Prostate gland (tissue), 2 donors: ENCODE measurements at regions not wholly inside any gene's neighbourhood (a gene's known extent, or its start where the extent isn't known, plus 50 kb on each side); places are given as distances from the start of the nearest gene placed in this dataset.

Experiments used
- CTCF ChIP-seq, 4 experiments: fragments of 200-600 bp in 2 of 4; fragments of 450-650 bp in 2 of 4; sonication (generic) in 2 of 4; IDR thresholded peaks; 1 replicate in 3 of 4; 2 replicates in 1 of 4; pipeline ENCODE4 v1.5.1; 2016 to 2019; ENCODE audit warnings: antibody characterized with exemption in 4 of 4, mild to moderate bottlenecking in 2 of 4, moderate library complexity in 2 of 4
- POLR2A ChIP-seq: fragments of 450-650 bp; IDR thresholded peaks from one replicate; pipeline ENCODE4 v1.6.1; 2016; ENCODE audit warnings: antibody characterized with exemption, mild to moderate bottlenecking
- POLR2AphosphoS5 ChIP-seq: sonication (generic); formaldehyde crosslinking; IDR thresholded peaks from one replicate; pipeline ENCODE4 v1.6.1; 2017; ENCODE audit warnings: antibody characterized with exemption

GRCh38 chr3:115281697-115282675 lies 134.9 kb upstream of the ZBTB20 start:
- TF ChIP-seq CTCF (IDR thresholded peaks at IDR 0.05), result no peak
- TF ChIP-seq POLR2A, result no peak
- TF ChIP-seq POLR2AphosphoS5, result no peak
